OCI-LY3 (cell line): ENCODE measurements at regions not wholly inside any gene's neighbourhood (a gene's known extent, or its start where the extent isn't known, plus 50 kb on each side); places are given as distances from the start of the nearest gene placed in this dataset.

Source experiments
- H2AFZ ChIP-seq: fragments of 200-600, 300-600 bp; shearing (Covaris generic); 2 replicates; pipeline ENCODE4 v1.6.0; 2014; ENCODE audit warnings: antibody characterized with exemption, low read depth, low read length
- H3K27ac ChIP-seq: fragments of 200-600, 300-600 bp; sonication (generic); 2 replicates; pipeline ENCODE4 v1.5.1; 2014; ENCODE audit warnings: mild to moderate bottlenecking, low read length, moderate library complexity, mixed read lengths
- H3K27me3 ChIP-seq: fragments of 200-600, 300-600 bp; sonication (generic); 2 replicates; pipeline ENCODE4 v1.6.1; 2014; ENCODE audit warnings: low read depth, low read length, mixed read lengths
- H3K36me3 ChIP-seq: fragments of 200-600, 300-600 bp; sonication (generic); replicated peaks from 2 replicates; pipeline ENCODE3; 2014; ENCODE audit warnings: low read depth, low read length, mixed read lengths
- H3K4me1 ChIP-seq: fragments of 300-600, 200-600 bp; sonication (generic); 2 replicates; pipeline ENCODE4 v1.6.1; 2014; ENCODE audit warnings: low read length, mixed read lengths
- H3K4me2 ChIP-seq: fragments of 200-600, 300-600 bp; sonication (generic); 2 replicates; pipeline ENCODE4 v1.6.1; 2014; ENCODE audit warnings: low read length, mixed read lengths
- H3K4me3 ChIP-seq: fragments of 300-600, 200-600 bp; sonication (generic); 2 replicates; pipeline ENCODE4 v1.5.1; 2014; ENCODE audit warnings: antibody characterized with exemption, mild to moderate bottlenecking, low read length, moderate library complexity
- H3K79me2 ChIP-seq: fragments of 300-600, 200-600 bp; shearing (Covaris generic); 2 replicates; pipeline ENCODE4 v1.6.1; 2014; ENCODE audit warnings: mild to moderate bottlenecking, low read length, mixed read lengths
- H3K9ac ChIP-seq: fragments of 300-600, 200-600 bp; shearing (Covaris generic); 2 replicates; pipeline ENCODE4 v1.6.0; 2014; ENCODE audit warnings: mild to moderate bottlenecking, low read length, moderate library complexity
- H3K9me3 ChIP-seq: fragments of 200-600, 300-600 bp; shearing (Covaris generic); 2 replicates; pipeline ENCODE4 v1.6.1; 2014; ENCODE audit warnings: low read length, mixed read lengths; ENCODE audit not compliant: insufficient read depth
- H4K20me1 ChIP-seq: fragments of 200-600, 300-600 bp; sonication (generic); 2 replicates; pipeline ENCODE4 v1.6.1; 2016; ENCODE audit warnings: low read length, mixed read lengths; ENCODE audit not compliant: insufficient read depth
- EZH2phosphoT487 ChIP-seq: fragments of 200-600 bp; shearing (Covaris generic); IDR thresholded peaks from 2 replicates; pipeline ENCODE4 v1.6.1; 2018; ENCODE audit warnings: antibody characterized with exemption, mixed run types, low read depth
- TF ChIP-seq, protein P1 (sequence below): fragments of 200-600, 300-600 bp; sonication (generic); IDR thresholded peaks from 2 replicates; pipeline ENCODE4 v1.5.1; 2014; ENCODE audit warnings: antibody characterized with exemption, low read length, low read depth

DNA sequence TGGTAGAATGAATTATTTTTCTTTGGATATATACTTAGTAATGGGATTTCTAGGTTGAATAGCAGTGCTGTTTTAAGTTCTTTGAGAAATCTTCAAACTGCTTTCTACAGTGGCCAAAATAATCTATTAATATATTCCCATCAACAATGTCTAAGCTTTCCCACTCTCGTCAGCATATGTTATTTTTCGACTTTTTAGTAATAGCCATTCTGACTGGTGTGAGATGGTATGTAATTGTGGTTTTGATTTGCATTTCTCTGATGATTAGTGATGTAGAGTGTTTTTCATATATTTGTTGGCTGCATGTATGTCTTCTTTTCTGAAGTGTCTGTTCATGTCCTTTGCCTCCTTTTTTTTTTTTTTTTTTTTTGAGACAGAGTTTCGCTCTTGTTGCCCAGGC is 90.2 kb upstream of the CSNK1A1L start:
- Histone ChIP-seq H3K27me3 (no peaks in the 10 kb centered on the region), H3K9me3 (no peaks in the 10 kb centered on the region), H3K36me3 (no peaks in the 10 kb centered on the region), H4K20me1 (no peaks in the 10 kb centered on the region), H3K4me3 (no peak overlapping the region), H3K79me2 (no peaks in the 10 kb centered on the region), H3K4me2 (no peak overlapping the region), H3K4me1 (no peaks in the 10 kb centered on the region), H3K27ac (no peak overlapping the region), H2AFZ (no peak overlapping the region), H3K9ac (no peak overlapping the region)
- no peak for TF ChIP-seq EZH2phosphoT487
- TF ChIP-seq, protein P1, sequence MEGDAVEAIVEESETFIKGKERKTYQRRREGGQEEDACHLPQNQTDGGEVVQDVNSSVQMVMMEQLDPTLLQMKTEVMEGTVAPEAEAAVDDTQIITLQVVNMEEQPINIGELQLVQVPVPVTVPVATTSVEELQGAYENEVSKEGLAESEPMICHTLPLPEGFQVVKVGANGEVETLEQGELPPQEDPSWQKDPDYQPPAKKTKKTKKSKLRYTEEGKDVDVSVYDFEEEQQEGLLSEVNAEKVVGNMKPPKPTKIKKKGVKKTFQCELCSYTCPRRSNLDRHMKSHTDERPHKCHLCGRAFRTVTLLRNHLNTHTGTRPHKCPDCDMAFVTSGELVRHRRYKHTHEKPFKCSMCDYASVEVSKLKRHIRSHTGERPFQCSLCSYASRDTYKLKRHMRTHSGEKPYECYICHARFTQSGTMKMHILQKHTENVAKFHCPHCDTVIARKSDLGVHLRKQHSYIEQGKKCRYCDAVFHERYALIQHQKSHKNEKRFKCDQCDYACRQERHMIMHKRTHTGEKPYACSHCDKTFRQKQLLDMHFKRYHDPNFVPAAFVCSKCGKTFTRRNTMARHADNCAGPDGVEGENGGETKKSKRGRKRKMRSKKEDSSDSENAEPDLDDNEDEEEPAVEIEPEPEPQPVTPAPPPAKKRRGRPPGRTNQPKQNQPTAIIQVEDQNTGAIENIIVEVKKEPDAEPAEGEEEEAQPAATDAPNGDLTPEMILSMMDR: no peak

DNA sequence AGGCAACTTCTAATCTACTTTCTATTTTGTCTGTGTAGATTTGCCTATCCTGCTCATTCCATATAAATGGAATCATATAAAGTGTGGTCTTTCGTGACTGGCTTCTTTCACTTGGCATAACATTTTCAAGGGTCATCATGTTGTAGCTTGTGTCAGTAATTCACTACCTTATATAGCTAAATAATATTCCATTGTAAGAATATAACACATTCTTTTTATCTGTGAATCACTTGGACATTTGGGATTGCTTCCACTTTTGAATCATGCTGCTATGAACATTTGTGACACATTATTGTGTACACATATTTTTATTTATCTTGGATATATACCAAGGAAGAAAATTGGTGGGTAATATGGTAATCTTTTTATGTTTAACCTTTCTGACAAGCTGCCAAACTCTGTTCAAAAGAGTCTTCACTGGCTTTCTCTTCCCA is 89.0 kb upstream of the CSNK1A1L start:
- Histone ChIP-seq H3K4me1 (no peaks in the 10 kb centered on the region), H3K27ac (no peak overlapping the region), H4K20me1 (no peaks in the 10 kb centered on the region), H3K4me2 (no peak overlapping the region), H3K36me3 (no peaks in the 10 kb centered on the region), H2AFZ (no peak overlapping the region), H3K4me3 (no peak overlapping the region), H3K79me2 (no peaks in the 10 kb centered on the region), H3K27me3 (no peaks in the 10 kb centered on the region), H3K9me3 (no peaks in the 10 kb centered on the region), H3K9ac (no peak overlapping the region)
- no peak for TF ChIP-seq EZH2phosphoT487
- TF ChIP-seq, protein P1: no peak

DNA sequence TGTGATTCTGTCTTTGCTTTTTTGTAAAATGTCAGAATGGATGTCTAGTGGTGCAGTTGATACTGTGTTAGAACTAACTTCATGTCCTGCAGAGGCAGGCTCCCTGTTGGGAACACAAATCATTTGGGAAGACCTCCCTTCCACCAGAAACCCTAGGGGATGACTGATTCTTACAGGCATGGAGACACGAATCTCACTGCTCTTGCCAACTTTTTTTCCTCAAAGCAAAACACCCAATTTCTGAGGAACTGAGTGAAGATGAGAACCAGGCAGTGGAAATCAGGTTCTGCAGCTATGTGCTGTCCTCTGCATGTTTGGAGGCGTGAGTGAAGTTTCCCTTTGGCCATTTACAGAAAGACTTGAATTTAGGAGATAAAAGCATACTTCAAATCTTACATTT is 87.5 kb upstream of the CSNK1A1L start:
- Histone ChIP-seq H3K4me2 (no peak overlapping the region), H3K27me3 (no peaks in the 10 kb centered on the region), H3K4me3 (no peak overlapping the region), H3K36me3 (no peaks in the 10 kb centered on the region), H3K79me2 (no peaks in the 10 kb centered on the region), H3K27ac (no peak overlapping the region), H3K9me3 (no peaks in the 10 kb centered on the region), H3K9ac (no peak overlapping the region), H2AFZ (no peak overlapping the region), H3K4me1 (no peaks in the 10 kb centered on the region), H4K20me1 (no peaks in the 10 kb centered on the region)
- TF ChIP-seq, protein P1: no peak
- no peak for TF ChIP-seq EZH2phosphoT487

DNA sequence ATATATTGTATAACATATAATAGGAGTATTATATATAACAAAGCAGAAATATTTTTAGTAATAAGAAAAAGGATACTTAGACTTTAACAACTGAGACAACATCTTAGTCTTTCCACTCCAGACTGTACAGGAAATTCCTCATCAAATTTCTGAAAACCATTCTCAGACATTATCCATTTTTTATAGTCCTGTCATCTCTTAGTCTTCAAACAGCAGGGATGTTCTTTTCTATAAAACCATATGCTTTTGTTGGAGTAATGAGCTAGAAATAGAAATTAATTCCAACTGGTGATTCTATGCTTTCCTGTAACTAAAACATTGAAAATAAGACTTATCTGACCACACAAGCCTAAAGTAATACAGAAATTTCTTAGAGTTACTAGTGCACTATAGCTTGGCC is 82.2 kb upstream of the CSNK1A1L start:
- no peaks in the 10 kb centered on the region for H3K4me1 ChIP-seq
- H4K20me1 ChIP-seq: no peaks in the 10 kb centered on the region
- H3K9ac ChIP-seq: no peak overlapping the region
- no peak overlapping the region for H2AFZ ChIP-seq
- no peak overlapping the region for H3K4me3 ChIP-seq
- no peaks in the 10 kb centered on the region for H3K36me3 ChIP-seq
- no peaks in the 10 kb centered on the region for H3K27me3 ChIP-seq
- H3K9me3 ChIP-seq: no peaks in the 10 kb centered on the region
- TF ChIP-seq, protein P1: no peak
- TF ChIP-seq EZH2phosphoT487: no peak
- no peaks in the 10 kb centered on the region for H3K79me2 ChIP-seq
- H3K27ac ChIP-seq: no peak overlapping the region
- no peak overlapping the region for H3K4me2 ChIP-seq
